ENCODE measurements at regions not wholly inside any gene's neighbourhood (a gene's known extent, or its start where the extent isn't known, plus 50 kb on each side); places are given as distances from the start of the nearest gene placed in this dataset.

DNA sequence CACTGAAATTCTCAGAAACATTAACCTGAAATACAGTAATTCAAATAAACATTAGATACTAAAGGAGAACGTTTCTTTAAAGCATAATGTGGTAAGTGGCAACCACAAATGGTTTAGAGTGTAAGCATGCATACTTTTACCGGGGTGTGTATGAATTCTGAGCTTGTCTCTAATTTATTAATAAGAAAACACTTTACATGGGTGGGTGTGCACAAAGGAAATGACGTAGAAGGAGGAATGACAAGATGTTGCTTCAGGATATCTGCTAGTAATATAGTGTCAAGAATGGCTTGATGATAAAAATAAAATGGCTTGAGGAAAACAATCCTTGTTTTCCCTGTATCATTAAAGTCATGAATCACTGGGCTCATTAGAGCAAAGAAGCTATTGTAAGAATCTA is 92.5 kb downstream of the ARL4A start:
- Mint-ChIP-seq H3K4me3 (no peak overlapping the region), H3K27ac (ENCODE audit: unreplicated experiment) (peak overlapping the region; percentile 48), H3K9me3 (no peaks in the 10 kb centered on the region), H3K27me3 (ENCODE audit: low read depth) (no peaks in the 10 kb centered on the region), H3K36me3 (ENCODE audit: low read depth) (no peaks in the 10 kb centered on the region), H3K4me1 (no peaks in the 10 kb centered on the region)
- TF ChIP-seq, protein P1, sequence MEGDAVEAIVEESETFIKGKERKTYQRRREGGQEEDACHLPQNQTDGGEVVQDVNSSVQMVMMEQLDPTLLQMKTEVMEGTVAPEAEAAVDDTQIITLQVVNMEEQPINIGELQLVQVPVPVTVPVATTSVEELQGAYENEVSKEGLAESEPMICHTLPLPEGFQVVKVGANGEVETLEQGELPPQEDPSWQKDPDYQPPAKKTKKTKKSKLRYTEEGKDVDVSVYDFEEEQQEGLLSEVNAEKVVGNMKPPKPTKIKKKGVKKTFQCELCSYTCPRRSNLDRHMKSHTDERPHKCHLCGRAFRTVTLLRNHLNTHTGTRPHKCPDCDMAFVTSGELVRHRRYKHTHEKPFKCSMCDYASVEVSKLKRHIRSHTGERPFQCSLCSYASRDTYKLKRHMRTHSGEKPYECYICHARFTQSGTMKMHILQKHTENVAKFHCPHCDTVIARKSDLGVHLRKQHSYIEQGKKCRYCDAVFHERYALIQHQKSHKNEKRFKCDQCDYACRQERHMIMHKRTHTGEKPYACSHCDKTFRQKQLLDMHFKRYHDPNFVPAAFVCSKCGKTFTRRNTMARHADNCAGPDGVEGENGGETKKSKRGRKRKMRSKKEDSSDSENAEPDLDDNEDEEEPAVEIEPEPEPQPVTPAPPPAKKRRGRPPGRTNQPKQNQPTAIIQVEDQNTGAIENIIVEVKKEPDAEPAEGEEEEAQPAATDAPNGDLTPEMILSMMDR (conservative IDR thresholded peaks at IDR 0.05): no peak
- no peak for DNase-seq (ENCODE audit: low read depth, low spot score)

DNA sequence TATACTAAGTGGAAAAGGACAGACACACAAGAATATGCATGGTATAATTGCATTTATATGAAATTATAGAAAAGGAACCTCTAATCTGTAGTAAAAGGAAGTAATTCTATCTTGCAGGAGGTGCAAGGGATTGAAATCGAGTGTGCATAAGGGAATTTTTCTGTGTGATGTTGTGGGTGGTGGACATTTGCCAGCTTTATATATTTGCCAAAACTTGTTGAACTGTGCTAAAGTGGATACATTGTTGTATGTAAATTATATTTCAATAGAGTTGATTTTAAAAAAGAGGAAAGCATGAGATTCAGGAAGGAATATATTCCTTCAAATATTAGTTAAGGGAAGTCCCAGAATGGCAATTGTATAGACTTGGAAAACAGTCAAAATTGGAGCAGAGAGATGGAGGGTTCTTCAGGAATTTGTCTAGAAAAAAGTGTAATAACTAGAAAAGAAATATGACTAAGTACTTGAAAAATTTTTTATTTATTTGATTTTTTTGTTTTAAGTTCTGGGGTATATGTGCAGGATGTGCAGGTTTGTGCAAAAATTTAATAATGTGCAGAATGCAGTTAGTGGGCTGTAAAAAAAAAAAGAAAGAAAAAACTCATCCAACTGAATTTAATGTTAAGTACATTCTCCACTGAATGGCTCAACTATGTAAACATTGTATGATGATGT is 96.1 kb downstream of the ARL4A start:
- H3K4me1 Mint-ChIP-seq: no peaks in the 10 kb centered on the region
- peaks cover 4% of the 10 kb centered on the region for H3K9me3 Mint-ChIP-seq
- H3K27ac Mint-ChIP-seq (ENCODE audit: unreplicated experiment): no peak overlapping the region
- TF ChIP-seq, protein P1 (conservative IDR thresholded peaks at IDR 0.05): no peak
- H3K36me3 Mint-ChIP-seq (ENCODE audit: low read depth): no peaks in the 10 kb centered on the region
- no peaks in the 10 kb centered on the region for H3K27me3 Mint-ChIP-seq (ENCODE audit: low read depth)
- DNase-seq (ENCODE audit: low read depth, low spot score): no peak
- no peak overlapping the region for H3K4me3 Mint-ChIP-seq

DNA sequence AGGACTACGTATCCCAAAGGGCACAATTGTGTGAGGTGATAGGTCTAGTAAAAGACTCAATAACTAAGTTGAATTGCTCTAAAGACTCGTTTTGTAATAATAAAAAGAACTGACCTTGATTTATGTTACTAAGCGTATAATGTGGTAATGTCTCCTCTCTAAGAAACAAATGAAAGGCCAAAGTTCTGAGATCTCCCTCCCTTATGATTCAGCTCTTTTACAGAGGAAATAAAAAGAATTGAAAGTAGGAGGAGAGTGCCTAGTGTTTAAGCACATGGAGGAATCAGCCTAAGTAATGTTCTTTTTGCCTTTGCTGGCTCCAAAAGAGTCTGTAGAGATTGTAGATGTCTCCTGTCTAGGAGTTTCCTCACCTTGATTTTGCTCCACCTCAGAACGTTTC is 98.0 kb downstream of the ARL4A start:
- TF ChIP-seq, protein P1 (conservative IDR thresholded peaks at IDR 0.05): no peak
- H3K36me3 Mint-ChIP-seq (ENCODE audit: low read depth): no peaks in the 10 kb centered on the region
- H3K27ac Mint-ChIP-seq (ENCODE audit: unreplicated experiment): no peak overlapping the region
- H3K9me3 Mint-ChIP-seq: peaks cover 4% of the 10 kb centered on the region
- H3K4me1 Mint-ChIP-seq: no peaks in the 10 kb centered on the region
- no peaks in the 10 kb centered on the region for H3K27me3 Mint-ChIP-seq (ENCODE audit: low read depth)
- DNase-seq (ENCODE audit: low read depth, low spot score): no peak
- H3K4me3 Mint-ChIP-seq: no peak overlapping the region

DNA sequence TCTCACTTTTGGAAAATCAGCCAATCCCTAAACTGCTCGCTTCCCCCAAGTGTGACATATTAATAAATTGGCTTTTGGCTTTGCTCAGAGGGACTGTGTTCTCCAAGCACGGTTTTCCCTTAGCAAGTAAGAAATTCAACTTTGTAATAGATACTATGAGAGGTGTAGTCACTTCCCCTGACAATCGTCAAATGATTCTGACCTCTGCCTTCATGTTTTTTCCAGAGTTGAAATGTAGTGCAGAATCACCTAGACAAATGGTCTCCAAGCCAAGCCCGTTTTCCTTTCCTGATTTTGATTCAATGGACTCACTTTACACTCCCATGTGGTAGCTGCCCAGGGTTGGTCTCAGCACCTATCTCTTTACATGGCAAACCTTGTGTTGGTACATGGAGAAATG is 99.1 kb downstream of the ARL4A start:
- Mint-ChIP-seq H3K4me3 (no peak overlapping the region), H3K27ac (ENCODE audit: unreplicated experiment) (no peak overlapping the region), H3K9me3 (peaks cover 4% of the 10 kb centered on the region), H3K4me1 (no peaks in the 10 kb centered on the region), H3K36me3 (ENCODE audit: low read depth) (no peaks in the 10 kb centered on the region), H3K27me3 (ENCODE audit: low read depth) (no peaks in the 10 kb centered on the region)
- TF ChIP-seq, protein P1 (conservative IDR thresholded peaks at IDR 0.05): no peak
- DNase-seq (ENCODE audit: low read depth, low spot score): no peak

DNA sequence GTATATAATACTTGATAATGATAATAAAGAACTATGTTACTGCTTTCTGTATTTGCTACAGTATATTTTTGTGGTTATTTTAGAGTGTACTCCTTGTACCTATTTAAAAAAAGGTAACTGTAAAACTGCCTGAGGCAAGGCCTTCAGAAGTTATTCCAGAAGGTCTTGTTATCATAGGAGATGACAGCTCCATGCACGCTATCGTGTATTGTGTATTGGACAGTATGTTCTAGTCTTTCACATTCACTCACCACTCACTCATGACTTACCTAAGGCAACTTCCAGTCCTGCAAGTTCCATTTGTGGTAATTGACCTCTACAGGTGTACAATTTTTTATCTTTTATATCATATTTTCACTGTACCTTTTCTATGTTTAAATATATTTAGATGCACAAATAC is 100.7 kb downstream of the ARL4A start:
- no peak for DNase-seq (ENCODE audit: low read depth, low spot score)
- Mint-ChIP-seq H3K4me3 (no peak overlapping the region), H3K36me3 (ENCODE audit: low read depth) (no peaks in the 10 kb centered on the region), H3K4me1 (no peaks in the 10 kb centered on the region), H3K27me3 (ENCODE audit: low read depth) (no peaks in the 10 kb centered on the region), H3K27ac (ENCODE audit: unreplicated experiment) (no peak overlapping the region), H3K9me3 (peaks cover 4% of the 10 kb centered on the region)
- TF ChIP-seq, protein P1 (conservative IDR thresholded peaks at IDR 0.05): no peak
